GM19395 (cell line): ENCODE measurements at regions not wholly inside any gene's neighbourhood (a gene's known extent, or its start where the extent isn't known, plus 50 kb on each side); places are given as distances from the start of the nearest gene placed in this dataset.
"Not testable (repeated sequence)": the region's sequence is repeated elsewhere in the genome, so short reads cannot be mapped to it uniquely, and the experiment has no call there.

ENCODE experiments used
- ATAC-seq: cut with Tn5 transposase; IDR thresholded peaks from one replicate; pipeline ENCODE4 v1.9.1; 2021; ENCODE audit warnings: mild to moderate bottlenecking, moderate library complexity; ENCODE audit not compliant: unreplicated experiment

- no peak for ATAC-seq
Observed at GRCh38 chr6:15008269-15008668, 237.6 kb upstream of the JARID2 start.

- no peak for ATAC-seq
Observed at GRCh38 chr6:15014958-15015357, 230.9 kb upstream of the JARID2 start.

- ATAC-seq = no peak
Observed at GRCh38 chr6:15016813-15017212, 229.1 kb upstream of the JARID2 start.

GRCh38 chr6:15017261-15017660 is 228.6 kb upstream of the JARID2 start:
- no peak for ATAC-seq

GRCh38 chr6:15017803-15018202 is 228.1 kb upstream of the JARID2 start:
- ATAC-seq = no peak

GRCh38 chr6:15020119-15020770 is 225.6 kb upstream of the JARID2 start:
- no peak for ATAC-seq

GRCh38 chr6:15021074-15021473 is 224.8 kb upstream of the JARID2 start:
- no peak for ATAC-seq

- not testable (repeated sequence) for ATAC-seq
Observed at GRCh38 chr6:15023018-15023417, 222.9 kb upstream of the JARID2 start.

- ATAC-seq = peak; percentile 97
Observed at GRCh38 chr6:15023448-15023847, 222.4 kb upstream of the JARID2 start.

- no peak for ATAC-seq
Observed at GRCh38 chr6:15025446-15025845, 220.4 kb upstream of the JARID2 start.

- no peak for ATAC-seq
Observed at GRCh38 chr6:15026832-15027231, 219.0 kb upstream of the JARID2 start.

- no peak for ATAC-seq
Observed at GRCh38 chr6:15027472-15027871, 218.4 kb upstream of the JARID2 start.

GRCh38 chr6:15032015-15032414 is 213.9 kb upstream of the JARID2 start:
- no peak for ATAC-seq

GRCh38 chr6:15033850-15034203 is 212.0 kb upstream of the JARID2 start:
- ATAC-seq = no peak

GRCh38 chr6:15036690-15037245 is 209.1 kb upstream of the JARID2 start:
- ATAC-seq = no peak

- ATAC-seq = no peak
Observed at GRCh38 chr6:15037253-15037652, 208.6 kb upstream of the JARID2 start.

GRCh38 chr6:15038013-15038791 is 207.7 kb upstream of the JARID2 start:
- no peak for ATAC-seq

GRCh38 chr6:15039136-15039535 is 206.7 kb upstream of the JARID2 start:
- no peak for ATAC-seq

GRCh38 chr6:15042938-15043337 is 202.9 kb upstream of the JARID2 start:
- no peak for ATAC-seq

GRCh38 chr6:15044146-15044882 is 201.6 kb upstream of the JARID2 start:
- ATAC-seq = no peak

- no peak for ATAC-seq
Observed at GRCh38 chr6:15044948-15045347, 200.9 kb upstream of the JARID2 start.

- ATAC-seq = no peak
Observed at GRCh38 chr6:15046751-15047150, 199.1 kb upstream of the JARID2 start.
